B cell (primary cell): ENCODE measurements at regions not wholly inside any gene's neighbourhood (a gene's known extent, or its start where the extent isn't known, plus 50 kb on each side); places are given as distances from the start of the nearest gene placed in this dataset.

ENCODE experiments used
- CTCF ChIP-seq: fragments of 200-600 bp; IDR thresholded peaks from one replicate; pipeline ENCODE4 v1.8.0; 2022; ENCODE audit warnings: antibody characterized with exemption, mild to moderate bottlenecking
- EZH2 ChIP-seq: IDR thresholded peaks from 2 replicates; pipeline ENCODE4 v1.6.1; 2012; ENCODE audit warnings: borderline replicate concordance, low read depth, mild to moderate bottlenecking, moderate library complexity, low read length; ENCODE audit not compliant: insufficient read depth, poor library complexity, severe bottlenecking

GRCh38 chr3:106457281-106458180, 588.7 kb upstream of the CBLB start:
- TF ChIP-seq CTCF (no peak), EZH2 (no peak)
